Coronary artery (tissue), 2 donors: ENCODE measurements at regions not wholly inside any gene's neighbourhood (a gene's known extent, or its start where the extent isn't known, plus 50 kb on each side); places are given as distances from the start of the nearest gene placed in this dataset.
A peak's percentile ranks its signal among the peaks of the same experiment; 100 is the strongest.

Experiments used
- DNase-seq: peaks from one replicate; pipeline ENCODE4 v3.0.0-alpha.2; 2017; ENCODE audit warnings: low spot score
- H3K27ac ChIP-seq, 2 donors: fragments of 200-600 bp; sonication (generic); one replicate each; pipeline ENCODE4 v1.5.1; 2016 to 2019
- H3K4me3 ChIP-seq: fragments of 200-600 bp; sonication (generic); 2 replicates; pipeline ENCODE4 v1.5.1; 2016; ENCODE audit warnings: mild to moderate bottlenecking, moderate library complexity
- CTCF ChIP-seq: fragments of 200-600 bp; sonication (generic); IDR thresholded peaks from one replicate; pipeline ENCODE4 v1.5.1; 2019; ENCODE audit warnings: antibody characterized with exemption

GRCh38 chr6:110044096-110044495 lies 66.0 kb downstream of the GPR6 start:
- Histone ChIP-seq H3K4me3 (no peak overlapping the region), H3K27ac (no peak overlapping the region)
- TF ChIP-seq CTCF: no peak
- peak; percentile 17 for DNase-seq

GRCh38 chr6:110044622-110045021 lies 66.5 kb downstream of the GPR6 start:
- DNase-seq: no peak
- no peak for TF ChIP-seq CTCF
- Histone ChIP-seq H3K27ac (no peak overlapping the region), H3K4me3 (no peak overlapping the region)

- peak; percentile 46 for DNase-seq
- Histone ChIP-seq H3K4me3 (no peak overlapping the region), H3K27ac (no peak overlapping the region)
- TF ChIP-seq CTCF: no peak
Measured at GRCh38 chr6:110048221-110048875, 70.2 kb downstream of the GPR6 start.

GRCh38 chr6:110049696-110050439 lies 71.8 kb downstream of the GPR6 start:
- DNase-seq: peak; percentile 45
- Histone ChIP-seq H3K27ac (no peak overlapping the region), H3K4me3 (no peak overlapping the region)
- TF ChIP-seq CTCF: no peak
